ENCODE measurements at regions not wholly inside any gene's neighbourhood (a gene's known extent, or its start where the extent isn't known, plus 50 kb on each side); places are given as distances from the start of the nearest gene placed in this dataset.

DNA sequence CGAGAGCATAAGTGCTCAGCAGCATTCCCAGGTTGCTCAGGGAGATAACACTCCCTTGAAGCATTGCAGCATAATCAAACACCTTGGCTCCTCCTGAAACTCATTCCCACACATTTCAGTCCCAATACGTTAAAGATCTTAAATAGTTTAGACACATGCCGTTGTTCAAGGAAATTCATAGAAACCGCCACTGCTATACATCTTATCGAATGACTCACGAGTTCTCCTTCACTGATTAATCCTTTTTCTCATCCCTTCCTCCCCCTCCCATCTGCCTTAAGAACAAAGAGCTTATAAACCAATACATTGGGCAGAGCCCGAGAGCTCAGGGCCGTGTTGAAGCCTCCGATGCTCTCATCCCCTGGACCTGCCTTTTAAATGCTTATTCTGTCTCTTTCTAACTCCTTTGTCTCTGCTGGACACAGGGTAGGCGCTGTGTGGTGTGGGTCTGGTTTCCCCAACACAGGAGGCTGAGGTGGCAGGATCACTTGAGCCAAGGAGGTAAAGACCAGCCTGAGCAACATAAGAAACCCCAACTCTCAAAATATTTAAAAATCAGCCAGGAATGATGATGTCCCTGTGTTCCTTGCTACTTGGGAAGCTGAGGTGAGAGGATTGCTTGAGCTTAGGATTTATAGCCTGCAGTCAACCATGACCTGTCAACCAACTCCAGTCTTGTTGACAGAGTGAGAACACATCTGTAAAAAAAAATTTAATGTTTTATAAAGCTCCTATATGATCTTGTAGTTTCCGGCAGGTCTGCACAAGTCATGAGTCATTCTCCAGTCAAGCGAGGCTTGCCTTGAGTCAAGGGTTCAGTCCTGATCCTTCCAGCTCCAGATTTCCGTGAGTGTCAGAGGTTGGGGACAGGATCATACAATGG is 394.0 kb upstream of the HSFY2 start:
- 90% methylated on average over 13 of the region's 13 CpGs for whole genome bisulfite sequencing
- no peak for DNase-seq (ENCODE audit: low read depth in 6 of 9, low spot score in 9 of 9)
- no peaks in the 10 kb centered on the region for H3K4me1 ChIP-seq (ENCODE audit: control insufficient read depth in 2 of 2, insufficient read depth in 2 of 2, low read length in 2 of 2)
- no peaks in the 10 kb centered on the region for H3K9me3 ChIP-seq (ENCODE audit: control insufficient read depth in 2 of 2, insufficient read depth in 1 of 2, low read length in 1 of 2)
- no peaks in the 10 kb centered on the region for H3K27me3 ChIP-seq (ENCODE audit: control insufficient read depth in 2 of 2, insufficient read depth in 1 of 2, low read length in 1 of 2)
- H3K36me3 ChIP-seq (ENCODE audit: control insufficient read depth in 2 of 2, insufficient read depth in 2 of 2, low read length in 1 of 2): no peaks in the 10 kb centered on the region
- no peak overlapping the region for H3K27ac ChIP-seq (ENCODE audit: low read depth in 1 of 2, low read length in 1 of 2)
- no peak overlapping the region for H3K4me3 ChIP-seq (ENCODE audit: low read length in 2 of 2)

DNA sequence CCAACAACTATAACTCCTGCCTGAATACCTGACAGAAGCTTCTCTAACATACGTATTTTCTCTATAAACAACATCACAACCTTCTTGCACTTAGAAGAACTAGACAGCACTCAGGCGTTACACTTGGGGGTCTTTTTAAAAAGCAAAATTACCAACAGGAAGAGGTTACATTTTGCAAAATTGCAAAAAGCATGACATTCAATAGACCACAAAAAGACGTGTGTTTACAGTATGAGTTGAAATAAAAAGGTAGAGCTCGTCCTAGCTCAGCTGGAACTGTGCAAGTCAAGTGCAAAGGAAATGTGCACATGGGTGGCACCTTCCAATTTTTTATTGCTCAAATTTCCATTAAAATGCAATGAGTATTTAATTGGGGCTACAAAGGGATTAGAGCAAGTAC is 375.2 kb upstream of the HSFY2 start:
- H3K27ac ChIP-seq (ENCODE audit: low read depth in 1 of 2, low read length in 1 of 2): no peak overlapping the region
- no peak overlapping the region for H3K4me3 ChIP-seq (ENCODE audit: low read length in 2 of 2)
- H3K9me3 ChIP-seq (ENCODE audit: control insufficient read depth in 2 of 2, insufficient read depth in 1 of 2, low read length in 1 of 2): no peaks in the 10 kb centered on the region
- H3K4me1 ChIP-seq (ENCODE audit: control insufficient read depth in 2 of 2, insufficient read depth in 2 of 2, low read length in 2 of 2): no peaks in the 10 kb centered on the region
- H3K36me3 ChIP-seq (ENCODE audit: control insufficient read depth in 2 of 2, insufficient read depth in 2 of 2, low read length in 1 of 2): no peaks in the 10 kb centered on the region
- WGBS: 75% methylated on average over 4 of the region's 4 CpGs
- no peaks in the 10 kb centered on the region for H3K27me3 ChIP-seq (ENCODE audit: control insufficient read depth in 2 of 2, insufficient read depth in 1 of 2, low read length in 1 of 2)
- DNase-seq (ENCODE audit: low read depth in 6 of 9, low spot score in 9 of 9): no peak

DNA sequence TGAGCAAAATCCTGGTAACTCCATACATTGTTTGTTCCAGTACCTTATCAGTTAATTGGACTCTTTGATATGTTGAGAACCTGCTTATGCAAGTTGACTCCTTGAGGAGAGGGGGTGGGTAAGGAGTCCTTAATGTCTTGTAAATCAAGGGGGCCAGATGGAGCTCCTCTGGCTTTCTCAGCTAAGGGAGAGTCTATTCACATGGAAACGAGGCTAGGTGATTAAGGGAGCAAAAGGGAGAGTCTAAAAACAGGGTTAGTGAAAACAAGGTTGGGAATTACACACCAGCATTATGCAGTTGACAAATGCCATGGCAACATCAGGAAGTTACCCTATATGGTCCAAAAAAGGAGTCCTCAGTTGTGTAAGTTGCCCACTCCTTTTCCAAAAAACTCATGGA is 372.8 kb upstream of the HSFY2 start:
- Histone ChIP-seq H3K36me3 (ENCODE audit: control insufficient read depth in 2 of 2, insufficient read depth in 2 of 2, low read length in 1 of 2) (no peaks in the 10 kb centered on the region), H3K4me1 (ENCODE audit: control insufficient read depth in 2 of 2, insufficient read depth in 2 of 2, low read length in 2 of 2) (no peaks in the 10 kb centered on the region), H3K9me3 (ENCODE audit: control insufficient read depth in 2 of 2, insufficient read depth in 1 of 2, low read length in 1 of 2) (no peaks in the 10 kb centered on the region), H3K4me3 (ENCODE audit: low read length in 2 of 2) (no peak overlapping the region), H3K27me3 (ENCODE audit: control insufficient read depth in 2 of 2, insufficient read depth in 1 of 2, low read length in 1 of 2) (no peaks in the 10 kb centered on the region), H3K27ac (ENCODE audit: low read depth in 1 of 2, low read length in 1 of 2) (no peak overlapping the region)
- no peak for DNase-seq (ENCODE audit: low read depth in 6 of 9, low spot score in 9 of 9)
- 0% methylated on average over 1 of the region's 1 CpG for WGBS

DNA sequence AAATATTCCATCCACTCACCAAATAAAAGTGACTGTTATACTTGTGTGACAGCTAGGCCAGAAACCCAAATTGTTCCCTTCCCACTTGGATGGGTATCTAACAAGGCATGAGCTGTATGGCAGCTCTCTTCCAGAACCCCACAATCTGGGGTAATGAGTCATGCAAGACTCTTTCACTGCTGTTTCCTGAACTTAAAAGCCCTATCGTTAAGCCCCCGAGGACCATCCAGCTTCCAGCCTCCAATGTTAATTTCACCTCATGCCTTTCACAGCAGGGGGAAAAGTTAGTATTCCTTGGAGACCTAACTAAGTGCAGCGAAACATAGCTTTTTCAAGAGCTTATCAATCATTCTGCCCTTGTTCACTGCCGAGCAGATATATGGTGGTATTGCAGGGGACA is 368.6 kb upstream of the HSFY2 start:
- Histone ChIP-seq H3K27ac (ENCODE audit: low read depth in 1 of 2, low read length in 1 of 2) (no peak overlapping the region), H3K27me3 (ENCODE audit: control insufficient read depth in 2 of 2, insufficient read depth in 1 of 2, low read length in 1 of 2) (no peaks in the 10 kb centered on the region), H3K9me3 (ENCODE audit: control insufficient read depth in 2 of 2, insufficient read depth in 1 of 2, low read length in 1 of 2) (no peaks in the 10 kb centered on the region), H3K36me3 (ENCODE audit: control insufficient read depth in 2 of 2, insufficient read depth in 2 of 2, low read length in 1 of 2) (no peaks in the 10 kb centered on the region), H3K4me3 (ENCODE audit: low read length in 2 of 2) (no peak overlapping the region), H3K4me1 (ENCODE audit: control insufficient read depth in 2 of 2, insufficient read depth in 2 of 2, low read length in 2 of 2) (no peaks in the 10 kb centered on the region)
- 44% methylated on average over 4 of the region's 4 CpGs for WGBS
- no peak for DNase-seq (ENCODE audit: low read depth in 6 of 9, low spot score in 9 of 9)

DNA sequence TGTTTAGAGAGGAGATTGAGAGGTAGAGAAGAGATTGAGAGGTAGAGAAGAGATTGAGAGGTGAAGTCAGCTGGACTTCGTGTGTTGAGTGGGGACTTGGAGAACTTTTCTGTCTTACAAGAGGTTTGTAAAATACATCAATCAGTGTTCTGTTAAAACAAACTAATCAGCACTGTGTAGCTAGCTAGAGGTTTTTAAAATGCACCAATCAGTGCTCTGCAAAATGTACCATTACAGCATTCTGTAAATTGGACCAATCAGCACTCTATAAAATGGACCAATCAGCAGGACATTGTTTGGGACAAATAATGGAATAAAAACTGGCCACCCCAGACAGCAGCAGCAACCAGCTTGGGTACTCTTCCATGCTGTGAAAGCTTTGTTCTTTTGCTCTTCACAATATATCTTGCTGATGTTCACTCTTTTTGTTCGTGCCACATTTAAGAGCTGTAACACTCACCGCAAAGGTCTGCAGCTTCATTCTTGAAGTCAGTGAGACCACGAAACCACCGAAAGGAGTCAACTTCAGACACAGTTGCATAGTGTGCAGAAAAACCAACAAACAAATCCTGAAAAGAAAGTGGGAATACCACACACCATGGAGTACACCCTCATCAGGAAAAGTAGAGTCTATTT is 366.9 kb upstream of the HSFY2 start:
- Histone ChIP-seq H3K27me3 (ENCODE audit: control insufficient read depth in 2 of 2, insufficient read depth in 1 of 2, low read length in 1 of 2) (no peaks in the 10 kb centered on the region), H3K4me1 (ENCODE audit: control insufficient read depth in 2 of 2, insufficient read depth in 2 of 2, low read length in 2 of 2) (no peaks in the 10 kb centered on the region), H3K9me3 (ENCODE audit: control insufficient read depth in 2 of 2, insufficient read depth in 1 of 2, low read length in 1 of 2) (no peaks in the 10 kb centered on the region), H3K4me3 (ENCODE audit: low read length in 2 of 2) (no peak overlapping the region), H3K27ac (ENCODE audit: low read depth in 1 of 2, low read length in 1 of 2) (no peak overlapping the region), H3K36me3 (ENCODE audit: control insufficient read depth in 2 of 2, insufficient read depth in 2 of 2, low read length in 1 of 2) (no peaks in the 10 kb centered on the region)
- WGBS: 84% methylated on average over 5 of the region's 5 CpGs
- DNase-seq (ENCODE audit: low read depth in 6 of 9, low spot score in 9 of 9): no peak

DNA sequence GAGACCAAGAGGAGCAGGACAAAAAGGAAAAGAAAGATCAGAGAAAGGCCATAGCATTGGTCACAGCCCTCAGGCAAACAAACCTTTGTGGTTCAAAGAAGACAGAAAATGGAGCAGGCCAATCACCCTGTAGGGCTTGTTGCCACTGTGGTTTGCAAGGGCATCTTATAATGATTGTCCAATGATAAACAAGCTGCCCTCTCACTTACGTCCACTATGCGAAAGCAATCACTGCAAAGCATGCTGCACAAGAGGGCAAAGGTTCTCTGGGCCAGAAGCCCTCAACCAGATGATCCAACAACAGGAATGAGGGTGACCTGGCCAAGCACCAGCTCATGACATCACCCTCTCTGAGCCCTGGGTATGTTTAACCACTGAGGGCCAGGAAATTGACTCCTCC is 360.9 kb upstream of the HSFY2 start:
- WGBS: 98% methylated on average over 2 of the region's 2 CpGs
- H3K27me3 ChIP-seq (ENCODE audit: control insufficient read depth in 2 of 2, insufficient read depth in 1 of 2, low read length in 1 of 2): no peaks in the 10 kb centered on the region
- no peaks in the 10 kb centered on the region for H3K9me3 ChIP-seq (ENCODE audit: control insufficient read depth in 2 of 2, insufficient read depth in 1 of 2, low read length in 1 of 2)
- no peak for DNase-seq (ENCODE audit: low read depth in 6 of 9, low spot score in 9 of 9)
- H3K27ac ChIP-seq (ENCODE audit: low read depth in 1 of 2, low read length in 1 of 2): no peak overlapping the region
- H3K4me3 ChIP-seq (ENCODE audit: low read length in 2 of 2): no peak overlapping the region
- H3K4me1 ChIP-seq (ENCODE audit: control insufficient read depth in 2 of 2, insufficient read depth in 2 of 2, low read length in 2 of 2): no peaks in the 10 kb centered on the region
- H3K36me3 ChIP-seq (ENCODE audit: control insufficient read depth in 2 of 2, insufficient read depth in 2 of 2, low read length in 1 of 2): no peaks in the 10 kb centered on the region

DNA sequence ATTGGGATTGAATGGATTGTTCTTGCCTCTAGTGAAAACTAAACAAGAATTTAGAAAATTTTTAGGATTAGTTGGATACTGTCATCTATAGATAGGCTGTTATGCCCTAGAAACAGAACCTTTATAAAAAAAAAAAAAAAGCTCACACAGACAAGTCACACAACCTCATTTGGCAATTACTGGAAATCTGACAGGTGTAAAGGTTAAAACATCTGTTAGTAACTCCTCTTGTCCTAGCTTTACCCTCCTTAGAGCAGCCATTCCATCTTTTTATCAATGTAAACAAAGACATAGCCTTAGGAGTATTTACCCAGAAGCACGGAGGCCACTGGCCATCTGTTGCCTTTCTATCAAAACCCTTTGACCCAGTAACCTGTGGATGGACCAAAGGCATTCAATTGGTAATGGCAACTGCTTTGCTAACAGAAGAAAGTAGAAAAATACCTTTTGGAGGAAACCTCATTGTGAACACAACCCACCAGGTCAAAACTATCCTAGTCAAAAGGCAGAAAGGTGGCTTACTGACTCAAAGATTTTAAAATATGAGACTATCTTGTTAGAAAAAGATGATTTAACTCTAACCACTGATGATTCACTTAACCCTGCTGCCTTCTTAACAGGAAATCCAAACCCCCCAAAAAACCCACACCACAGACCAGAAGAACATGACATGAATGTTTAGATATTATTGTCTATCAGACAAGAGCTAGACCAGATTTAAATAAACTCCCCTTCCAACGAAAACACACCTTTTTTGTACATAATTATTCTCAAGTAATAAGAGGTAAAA is 357.2 kb upstream of the HSFY2 start:
- no peak for DNase-seq (ENCODE audit: low read depth in 6 of 9, low spot score in 9 of 9)
- no peaks in the 10 kb centered on the region for H3K27me3 ChIP-seq (ENCODE audit: control insufficient read depth in 2 of 2, insufficient read depth in 1 of 2, low read length in 1 of 2)
- H3K4me1 ChIP-seq (ENCODE audit: control insufficient read depth in 2 of 2, insufficient read depth in 2 of 2, low read length in 2 of 2): no peaks in the 10 kb centered on the region
- WGBS: 56% methylated on average over 2 of the region's 2 CpGs
- no peaks in the 10 kb centered on the region for H3K9me3 ChIP-seq (ENCODE audit: control insufficient read depth in 2 of 2, insufficient read depth in 1 of 2, low read length in 1 of 2)
- no peak overlapping the region for H3K27ac ChIP-seq (ENCODE audit: low read depth in 1 of 2, low read length in 1 of 2)
- no peak overlapping the region for H3K4me3 ChIP-seq (ENCODE audit: low read length in 2 of 2)
- no peaks in the 10 kb centered on the region for H3K36me3 ChIP-seq (ENCODE audit: control insufficient read depth in 2 of 2, insufficient read depth in 2 of 2, low read length in 1 of 2)

DNA sequence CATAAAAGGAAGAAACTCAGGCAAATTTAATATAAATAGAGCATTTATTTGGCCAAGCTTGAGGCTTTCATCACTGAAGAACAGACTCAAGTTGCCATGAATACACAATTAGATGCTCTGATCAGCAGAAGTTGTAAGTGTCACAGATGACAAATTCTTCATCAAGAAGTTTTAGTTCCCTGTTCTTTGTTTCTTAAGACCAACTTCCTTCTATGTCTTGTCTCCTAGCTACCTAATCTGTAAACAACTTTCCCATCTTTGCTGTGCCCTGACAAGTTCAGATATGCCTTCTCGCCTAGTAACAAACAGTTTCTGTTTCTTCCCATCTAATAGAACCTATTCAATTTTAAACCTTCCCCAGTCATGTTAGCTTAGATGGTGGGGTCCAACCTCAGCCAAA is 353.4 kb upstream of the HSFY2 start:
- Histone ChIP-seq H3K4me3 (ENCODE audit: low read length in 2 of 2) (no peak overlapping the region), H3K27ac (ENCODE audit: low read depth in 1 of 2, low read length in 1 of 2) (no peak overlapping the region), H3K27me3 (ENCODE audit: control insufficient read depth in 2 of 2, insufficient read depth in 1 of 2, low read length in 1 of 2) (no peaks in the 10 kb centered on the region), H3K9me3 (ENCODE audit: control insufficient read depth in 2 of 2, insufficient read depth in 1 of 2, low read length in 1 of 2) (no peaks in the 10 kb centered on the region), H3K36me3 (ENCODE audit: control insufficient read depth in 2 of 2, insufficient read depth in 2 of 2, low read length in 1 of 2) (no peaks in the 10 kb centered on the region), H3K4me1 (ENCODE audit: control insufficient read depth in 2 of 2, insufficient read depth in 2 of 2, low read length in 2 of 2) (no peaks in the 10 kb centered on the region)
- no peak for DNase-seq (ENCODE audit: low read depth in 6 of 9, low spot score in 9 of 9)
- WGBS: 74% methylated on average over 1 of the region's 1 CpG

DNA sequence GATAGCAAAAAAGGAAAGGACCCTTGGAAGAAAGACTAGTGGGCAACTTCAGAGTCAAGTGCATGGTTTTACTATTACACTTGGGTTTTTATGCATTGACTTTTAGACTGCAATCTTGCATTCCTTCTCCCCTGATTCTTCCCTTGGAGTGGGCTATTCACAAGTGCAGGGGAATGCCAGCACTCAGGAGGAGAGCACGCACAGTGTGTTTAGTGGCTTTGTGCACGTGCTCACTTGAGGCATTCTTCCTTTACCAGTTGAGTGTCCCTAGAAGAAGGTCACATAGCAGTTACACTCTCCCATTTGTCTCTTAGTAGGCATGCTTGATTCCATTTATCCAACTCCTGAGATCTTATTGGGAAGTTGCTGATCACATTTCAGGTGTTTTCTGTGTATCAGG is 351.1 kb upstream of the HSFY2 start:
- Histone ChIP-seq H3K4me3 (ENCODE audit: low read length in 2 of 2) (no peak overlapping the region), H3K9me3 (ENCODE audit: control insufficient read depth in 2 of 2, insufficient read depth in 1 of 2, low read length in 1 of 2) (no peaks in the 10 kb centered on the region), H3K4me1 (ENCODE audit: control insufficient read depth in 2 of 2, insufficient read depth in 2 of 2, low read length in 2 of 2) (no peaks in the 10 kb centered on the region), H3K27ac (ENCODE audit: low read depth in 1 of 2, low read length in 1 of 2) (no peak overlapping the region), H3K36me3 (ENCODE audit: control insufficient read depth in 2 of 2, insufficient read depth in 2 of 2, low read length in 1 of 2) (no peaks in the 10 kb centered on the region), H3K27me3 (ENCODE audit: control insufficient read depth in 2 of 2, insufficient read depth in 1 of 2, low read length in 1 of 2) (no peaks in the 10 kb centered on the region)
- 94% methylated on average over 2 of the region's 2 CpGs for WGBS
- no peak for DNase-seq (ENCODE audit: low read depth in 6 of 9, low spot score in 9 of 9)

All from thymus (tissue), 11 donors.